HepG2 (cell line): ENCODE measurements at regions not wholly inside any gene's neighbourhood (a gene's known extent, or its start where the extent isn't known, plus 50 kb on each side); places are given as distances from the start of the nearest gene placed in this dataset.

ENCODE experiments used
- ATAC-seq: fragments of 200-7000 bp; cut with Tn5 transposase; 3 replicates; pipeline ENCODE4 v1.9.1; 2020; ENCODE audit warnings: mild to moderate bottlenecking, moderate library complexity
- BruUV-seq: library from RNA; stranded (reverse); fragments of 400-500 nt; replicated peaks from 2 replicates; lab custom pipeline; 2021; lab: Mats Ljungman, UMichigan
- CTCF ChIA-PET: fragments of 300-600 bp; formaldehyde crosslinking; extraction: SDS; loops from one replicate; lab custom pipeline; 2021; ENCODE audit warnings: low total read pairs, inconsistent platforms, low intra/inter-chr PET ratio; lab: Yijun Ruan, JAX
- POLR2A ChIA-PET: fragments of 350-600 bp; sonication (Branson Sonifier 250); formaldehyde crosslinking; loops from one replicate; lab custom pipeline; 2020; ENCODE audit warnings: antibody characterized with exemption, inconsistent platforms; lab: Yijun Ruan, JAX
- DNase-seq: peaks from one replicate; pipeline ENCODE4 v3.0.0-alpha.2; 2015; ENCODE audit warnings: low spot score
- FAIRE-seq: peaks from 3 replicates; lab custom pipeline; 2011; peaks lifted over from hg19 to GRCh38; lab: Jason Lieb, UNC
- H2AFZ ChIP-seq: one replicate; pipeline ENCODE4 v1.6.1; 2011; ENCODE audit warnings: low read length, inconsistent platforms
- H3K27ac ChIP-seq: fragments of 300-600 bp; 3 replicates; pipeline ENCODE4 v1.8.0; 2011; ENCODE audit warnings: mixed run types, mild to moderate bottlenecking, mixed read lengths, low read length, inconsistent platforms; ENCODE audit not compliant: insufficient read depth; ENCODE audit errors: extremely low read length
- H3K27me3 ChIP-seq, 2 experiments: fragments of 200-600 bp in 1 of 2; 2 replicates in 1 of 2; 3 replicates in 1 of 2; pipeline versions ENCODE4 v1.6.0 to v1.8.0; 2011; ENCODE audit warnings: low read length in 2 of 2, mild to moderate bottlenecking in 2 of 2, moderate library complexity in 2 of 2, inconsistent platforms in 1 of 2; ENCODE audit not compliant: insufficient read depth in 2 of 2, control insufficient read depth in 1 of 2
- H3K36me3 ChIP-seq, 2 experiments: fragments of 200-600 bp in 1 of 2; replicated peaks in 1 of 2; 2 replicates in 1 of 2; 3 replicates in 1 of 2; pipeline versions ENCODE4 v1.5.1 to v1.8.0; 2011; ENCODE audit warnings: low read length in 2 of 2, inconsistent platforms in 1 of 2; ENCODE audit not compliant: insufficient read depth in 2 of 2, control insufficient read depth in 1 of 2
- H3K4me1 ChIP-seq: 2 replicates; pipeline ENCODE4 v1.5.1; 2012; ENCODE audit warnings: low read length, inconsistent platforms; ENCODE audit not compliant: insufficient read depth
- H3K4me2 ChIP-seq: 2 replicates; pipeline ENCODE4 v1.6.0; 2011; ENCODE audit warnings: low read depth, low read length, inconsistent platforms
- H3K4me3 ChIP-seq, 3 experiments: fragments of 200-600 bp in 1 of 3; sonication (generic), shearing (Covaris generic) in 1 of 3; replicated peaks in 1 of 3; 2 replicates each; pipeline ENCODE4 v1.5.1; 2011 to 2016; ENCODE audit warnings: low read length in 3 of 3, inconsistent platforms in 2 of 3, low read depth in 2 of 3, mild to moderate bottlenecking in 2 of 3, control low read depth in 1 of 3, mixed read lengths in 1 of 3; ENCODE audit not compliant: insufficient read depth in 1 of 3
- H3K79me2 ChIP-seq: one replicate; pipeline ENCODE4 v1.6.1; 2011; ENCODE audit warnings: low read length, inconsistent platforms; ENCODE audit not compliant: insufficient read depth
- H3K9ac ChIP-seq: 2 replicates; pipeline ENCODE4 v1.6.0; 2011; ENCODE audit warnings: mild to moderate bottlenecking, low read depth, low read length, inconsistent platforms; ENCODE audit not compliant: insufficient read depth
- H3K9me3 ChIP-seq: 2 replicates; pipeline ENCODE4 v1.5.1; 2012; ENCODE audit warnings: mild to moderate bottlenecking, low read length
- H4K20me1 ChIP-seq: 2 replicates; pipeline ENCODE4 v1.6.0; 2011; ENCODE audit warnings: inconsistent platforms, mild to moderate bottlenecking, low read length, moderate library complexity; ENCODE audit not compliant: insufficient read depth
- NR2F6 ChIP-seq, 2 experiments: IDR thresholded peaks; 2 replicates each; pipeline ENCODE4 v1.6.1; 2016; ENCODE audit warnings: antibody characterized with exemption in 1 of 2, mild to moderate bottlenecking in 1 of 2
- STAG1 ChIP-seq: sonication (generic); formaldehyde crosslinking; IDR thresholded peaks from 2 replicates; pipeline ENCODE4 v1.4.0; 2020; ENCODE audit warnings: missing genetic modification reagents
- TBX3 ChIP-seq: fragments of 450-650 bp; IDR thresholded peaks from 2 replicates; pipeline ENCODE4 v1.6.1; 2017; ENCODE audit warnings: antibody characterized with exemption, mild to moderate bottlenecking, inconsistent platforms, borderline replicate concordance
- ZNF546 ChIP-seq: sonication (generic); formaldehyde crosslinking; conservative IDR thresholded peaks from 2 replicates; pipeline ENCODE4 v1.8.1; 2023; ENCODE audit warnings: mild to moderate bottlenecking, missing genetic modification reagents
- WGBS: methylation state at CpG from one replicate; pipeline ENCODE4 v1.1.6; 2017; ENCODE audit warnings: low lambda C conversion rate; 5-methylcytosine and 5-hydroxymethylcytosine counted together
- in situ Hi-C: cut with HindIII; loops from 2 replicates; pipeline ENCODE4 v1.10.0; 2017; ENCODE audit warnings: low pct_unique_long_range_greater_than_20kb; ENCODE audit not compliant: extremely low pct_ligation_motif_present
- intact Hi-C: fragments of 100-400 bp; cut with micrococcal nuclease; formaldehyde crosslinking; loops from one replicate; pipeline ENCODE4 v1.10.0; 2022; ENCODE audit not compliant: unreplicated experiment
- TF ChIP-seq, protein P1 (sequence below): sonication (generic); formaldehyde crosslinking; IDR thresholded peaks from 2 replicates; pipeline ENCODE4 v1.5.0; 2020; ENCODE audit warnings: missing genetic modification reagents
- TF ChIP-seq, protein P2 (sequence below): sonication (generic); formaldehyde crosslinking; IDR thresholded peaks from 2 replicates; pipeline ENCODE4 v1.5.0; 2020; ENCODE audit warnings: mild to moderate bottlenecking, missing genetic modification reagents, moderate library complexity

- no peak overlapping the region for H2AFZ ChIP-seq
- no peak overlapping the region for H3K9ac ChIP-seq
- TF ChIP-seq NR2F6 (IDR thresholded peaks at IDR 0.05) (no peak), NR2F6 (CRISPR knock-in tag; IDR thresholded peaks at IDR 0.05) (no peak), TBX3 (no peak)
- TF ChIP-seq, protein P1, sequence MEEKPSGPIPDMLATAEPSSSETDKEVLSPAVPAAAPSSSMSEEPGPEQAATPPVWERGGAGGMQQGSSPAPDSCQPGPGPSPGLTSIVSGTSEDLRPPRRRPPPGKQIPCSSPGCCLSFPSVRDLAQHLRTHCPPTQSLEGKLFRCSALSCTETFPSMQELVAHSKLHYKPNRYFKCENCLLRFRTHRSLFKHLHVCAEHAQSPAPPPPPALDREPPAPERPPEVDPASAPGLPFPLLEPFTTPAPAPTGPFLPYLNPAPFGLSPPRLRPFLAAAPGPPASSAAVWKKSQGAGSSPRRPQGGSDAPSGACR (CRISPR knock-in tag), result no peak
- TF ChIP-seq, all 625 proteins: peak for 0
- Histone ChIP-seq H3K4me2 (no peak overlapping the region), H3K36me3 (no peaks in the 10 kb centered on the region), H3K4me1 (no peaks in the 10 kb centered on the region), H3K79me2 (no peaks in the 10 kb centered on the region), H3K27ac (no peak overlapping the region), H3K9me3 (no peaks in the 10 kb centered on the region), H3K4me3 (no peak overlapping the region), H4K20me1 (no peaks in the 10 kb centered on the region), H3K27me3 (no peaks in the 10 kb centered on the region)
- no TSS peak for BruUV-seq
- in situ Hi-C loops, result no loop called here
- no peak for FAIRE-seq
- DNase-seq, result no peak
- ChIA-PET POLR2A (no interaction called here), CTCF (no interaction called here)
- intact Hi-C loops, result no loop called here
- ATAC-seq, result no peak
Measured at GRCh38 chr3:104458657-104459056, 908.1 kb upstream of the ALCAM start.

- intact Hi-C loops (no loop called here), in situ Hi-C loops (no loop called here)
- BruUV-seq, result no TSS peak
- Histone ChIP-seq H3K4me3 (no peak overlapping the region), H2AFZ (no peak overlapping the region), H3K27me3 (no peaks in the 10 kb centered on the region)
- DNase-seq, result no peak
- FAIRE-seq, result no peak
- CTCF ChIA-PET, result no interaction called here
- TF ChIP-seq, protein P2, sequence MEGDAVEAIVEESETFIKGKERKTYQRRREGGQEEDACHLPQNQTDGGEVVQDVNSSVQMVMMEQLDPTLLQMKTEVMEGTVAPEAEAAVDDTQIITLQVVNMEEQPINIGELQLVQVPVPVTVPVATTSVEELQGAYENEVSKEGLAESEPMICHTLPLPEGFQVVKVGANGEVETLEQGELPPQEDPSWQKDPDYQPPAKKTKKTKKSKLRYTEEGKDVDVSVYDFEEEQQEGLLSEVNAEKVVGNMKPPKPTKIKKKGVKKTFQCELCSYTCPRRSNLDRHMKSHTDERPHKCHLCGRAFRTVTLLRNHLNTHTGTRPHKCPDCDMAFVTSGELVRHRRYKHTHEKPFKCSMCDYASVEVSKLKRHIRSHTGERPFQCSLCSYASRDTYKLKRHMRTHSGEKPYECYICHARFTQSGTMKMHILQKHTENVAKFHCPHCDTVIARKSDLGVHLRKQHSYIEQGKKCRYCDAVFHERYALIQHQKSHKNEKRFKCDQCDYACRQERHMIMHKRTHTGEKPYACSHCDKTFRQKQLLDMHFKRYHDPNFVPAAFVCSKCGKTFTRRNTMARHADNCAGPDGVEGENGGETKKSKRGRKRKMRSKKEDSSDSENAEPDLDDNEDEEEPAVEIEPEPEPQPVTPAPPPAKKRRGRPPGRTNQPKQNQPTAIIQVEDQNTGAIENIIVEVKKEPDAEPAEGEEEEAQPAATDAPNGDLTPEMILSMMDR (CRISPR knock-in tag), result 0 out of 2 replicates have a peak, but pooled peaks have one; percentile 6
- TF ChIP-seq STAG1 (CRISPR knock-in tag) (peak; percentile 25; the same call in 1 of the 2 replicates), ZNF546 (no peak)
- TF ChIP-seq, all 625 proteins: peak for 2
- no peaks in the 10 kb centered on the region for H3K4me1 ChIP-seq
- no peak overlapping the region for H3K4me2 ChIP-seq
- no peaks in the 10 kb centered on the region for H3K9me3 ChIP-seq
- H3K27ac ChIP-seq, result no peak overlapping the region
- no peak overlapping the region for H3K9ac ChIP-seq
- POLR2A ChIA-PET, result no interaction called here
- no peaks in the 10 kb centered on the region for H4K20me1 ChIP-seq
- 0% methylated on average over 1 of the region's 1 CpG for WGBS
- H3K79me2 ChIP-seq, result no peaks in the 10 kb centered on the region
- no peak for ATAC-seq
- H3K36me3 ChIP-seq, result no peaks in the 10 kb centered on the region
Measured at GRCh38 chr3:104460477-104461406, 906.0 kb upstream of the ALCAM start.
